Liver (tissue), 8 donors: ENCODE measurements at regions not wholly inside any gene's neighbourhood (a gene's known extent, or its start where the extent isn't known, plus 50 kb on each side); places are given as distances from the start of the nearest gene placed in this dataset.

ENCODE experiments used
- DNase-seq: peaks from one replicate; pipeline ENCODE4 v3.0.0-alpha.2; 2017; ENCODE audit warnings: low spot score
- H3K27ac ChIP-seq, 2 donors: one replicate each; pipeline ENCODE4 v1.7.0; 2013; ENCODE audit warnings: inconsistent platforms in 2 of 2, low read length in 2 of 2, control low read depth in 1 of 2, low read depth in 1 of 2, mild to moderate bottlenecking in 1 of 2
- H3K27me3 ChIP-seq, 4 donors: one replicate each; pipeline versions ENCODE4 v1.6.1 to v1.7.0; 2013; ENCODE audit warnings: low read length in 3 of 4, inconsistent platforms in 1 of 4, mild to moderate bottlenecking in 1 of 4, moderate library complexity in 1 of 4; ENCODE audit not compliant: control insufficient read depth in 4 of 4, insufficient read depth in 4 of 4
- H3K36me3 ChIP-seq, 4 donors: one replicate each; pipeline versions ENCODE4 v1.6.1 to v1.7.0; 2013; ENCODE audit warnings: low read length in 3 of 4, mild to moderate bottlenecking in 3 of 4, low read depth in 1 of 4, moderate library complexity in 1 of 4; ENCODE audit not compliant: control insufficient read depth in 4 of 4, insufficient read depth in 3 of 4
- H3K4me1 ChIP-seq, 4 donors: one replicate each; pipeline versions ENCODE4 v1.6.1 to v1.7.0; 2013; ENCODE audit warnings: low read length in 3 of 4, mild to moderate bottlenecking in 3 of 4, moderate library complexity in 1 of 4; ENCODE audit not compliant: control insufficient read depth in 4 of 4, insufficient read depth in 4 of 4
- H3K4me3 ChIP-seq, 3 donors: one replicate each; pipeline versions ENCODE4 v1.6.1 to v1.7.0; 2013; ENCODE audit warnings: low read length in 3 of 3, control low read depth in 1 of 3, low read depth in 1 of 3, mild to moderate bottlenecking in 1 of 3
- H3K9ac ChIP-seq, 2 donors: one replicate each; pipeline ENCODE4 v1.7.0; 2013; ENCODE audit warnings: low read length in 2 of 2, mild to moderate bottlenecking in 2 of 2, moderate library complexity in 2 of 2, control low read depth in 1 of 2, low read depth in 1 of 2
- H3K9me3 ChIP-seq, 4 donors: one replicate each; pipeline versions ENCODE4 v1.6.1 to v1.7.0; 2013; ENCODE audit warnings: low read length in 3 of 4; ENCODE audit not compliant: control insufficient read depth in 4 of 4
- EGR1 ChIP-seq, 2 donors: IDR thresholded peaks; 2 replicates each; pipeline ENCODE4 v1.6.1; 2016 to 2018; ENCODE audit warnings: antibody characterized with exemption in 2 of 2, low read depth in 2 of 2
- FOXA1 ChIP-seq: IDR thresholded peaks from 2 replicates; pipeline ENCODE4 v1.6.1; 2016; ENCODE audit warnings: antibody characterized with exemption
- FOXA2 ChIP-seq: IDR thresholded peaks from 2 replicates; pipeline ENCODE4 v1.6.1; 2016; ENCODE audit warnings: antibody characterized with exemption
- GABPA ChIP-seq, 2 donors: IDR thresholded peaks in 1 of 2; conservative IDR thresholded peaks in 1 of 2; 2 replicates each; pipeline ENCODE4 v1.6.1; 2016; ENCODE audit warnings: antibody characterized with exemption in 2 of 2, mild to moderate bottlenecking in 1 of 2, moderate library complexity in 1 of 2
- HNF4A ChIP-seq, 2 donors: conservative IDR thresholded peaks; 2 replicates each; pipeline ENCODE4 v1.6.1; 2016; ENCODE audit warnings: antibody characterized with exemption in 2 of 2, mild to moderate bottlenecking in 2 of 2
- HNF4G ChIP-seq: IDR thresholded peaks from 2 replicates; pipeline ENCODE4 v1.6.1; 2016; ENCODE audit warnings: antibody characterized with exemption
- JUND ChIP-seq, 2 donors: IDR thresholded peaks; 2 replicates each; pipeline ENCODE4 v1.6.1; 2016; ENCODE audit warnings: antibody characterized with exemption in 2 of 2
- NR2F2 ChIP-seq: IDR thresholded peaks from 2 replicates; pipeline ENCODE4 v1.6.1; 2016; ENCODE audit warnings: antibody characterized with exemption
- RAD21 ChIP-seq, 2 donors: IDR thresholded peaks; 2 replicates each; pipeline ENCODE4 v1.6.1; 2016; ENCODE audit warnings: antibody characterized with exemption in 2 of 2, mild to moderate bottlenecking in 2 of 2
- REST ChIP-seq: IDR thresholded peaks from 2 replicates; pipeline ENCODE4 v1.6.1; 2016; ENCODE audit warnings: antibody characterized with exemption, mild to moderate bottlenecking
- RXRA ChIP-seq, 2 donors: IDR thresholded peaks; 2 replicates each; pipeline ENCODE4 v1.6.1; 2017 to 2018; ENCODE audit warnings: antibody characterized with exemption in 2 of 2, mild to moderate bottlenecking in 1 of 2
- TAF1 ChIP-seq: conservative IDR thresholded peaks from 2 replicates; pipeline ENCODE4 v1.6.1; 2016; ENCODE audit warnings: antibody characterized with exemption, mild to moderate bottlenecking
- YY1 ChIP-seq: IDR thresholded peaks from 2 replicates; pipeline ENCODE4 v1.6.1; 2016; ENCODE audit warnings: antibody characterized with exemption, mild to moderate bottlenecking
- WGBS: extraction: QIAGEN DNeasy Blood & Tissue Kit; methylation state at CpG from one replicate; pipeline ENCODE4 v1.1.7; 2013; 5-methylcytosine and 5-hydroxymethylcytosine counted together
- TF ChIP-seq, protein P1 (sequence below): IDR thresholded peaks from 2 replicates; pipeline ENCODE4 v1.6.1; 2016; ENCODE audit warnings: antibody characterized with exemption
- TF ChIP-seq, protein P2 (sequence below): fragments of 150-350 bp; IDR thresholded peaks from 2 replicates; pipeline ENCODE4 v1.5.1; 2017; ENCODE audit warnings: improper control_type of control experiment, low read depth, low read length; ENCODE audit not compliant: missing input control
- donor health status: healthy.
- donor health status: healthy.
- donor health status: healthy.
- donor health status: healthy.
- donor health status: healthy.

DNA sequence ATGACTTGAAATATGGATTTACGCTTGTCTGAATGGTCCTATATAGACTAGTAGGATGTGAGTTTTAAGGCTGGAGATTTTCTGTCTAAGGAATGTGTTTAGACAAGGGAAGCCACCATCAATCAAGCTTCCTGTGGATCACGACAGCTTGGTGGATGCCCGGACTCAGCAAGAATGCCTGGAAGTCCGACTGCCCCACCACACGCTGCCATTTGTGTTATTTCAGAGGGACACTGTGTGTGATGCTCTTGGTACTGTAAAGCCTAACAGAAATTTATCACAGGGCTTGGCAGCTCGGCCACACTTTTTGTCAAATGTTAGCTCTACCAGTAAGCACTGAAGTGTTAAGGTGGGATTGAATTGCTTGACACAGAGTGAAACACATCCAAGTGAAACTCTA, 127.1 kb upstream of the CDH7 start (continued):
- no peak for TF ChIP-seq REST
- TF ChIP-seq RAD21 (IDR thresholded peaks at IDR 0.05), result no peak
- no peak for TF ChIP-seq YY1
- no peak for TF ChIP-seq HNF4A (conservative IDR thresholded peaks at IDR 0.05)
- no peak for TF ChIP-seq TAF1
- TF ChIP-seq FOXA2, result no peak
- TF ChIP-seq EGR1 (IDR thresholded peaks at IDR 0.05; ENCODE audit: low read depth in 2 of 2), result no peak
- no peak for TF ChIP-seq JUND (IDR thresholded peaks at IDR 0.05)

DNA sequence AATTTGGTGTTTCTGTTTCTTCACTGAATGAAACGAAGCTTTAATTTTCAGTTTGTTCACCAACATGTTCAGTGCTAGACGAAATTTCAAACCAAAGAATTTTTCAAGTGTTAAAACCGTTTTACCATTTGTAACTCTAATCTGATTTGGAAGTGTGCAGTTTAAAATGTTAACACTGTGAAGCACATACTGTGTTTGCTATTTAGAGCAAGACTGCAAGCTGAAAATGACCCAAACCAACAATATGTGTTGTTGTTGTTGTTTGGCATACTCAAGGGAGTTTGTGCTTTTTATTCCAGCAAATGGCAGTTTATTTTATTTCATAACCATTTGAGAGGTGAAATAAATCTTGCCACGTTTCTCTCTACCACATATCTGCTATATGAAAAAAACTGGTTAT, 128.4 kb upstream of the CDH7 start:
- 39% methylated on average over 4 of the region's 4 CpGs for WGBS
- Histone ChIP-seq H3K27me3 (no peaks in the 10 kb centered on the region), H3K4me3 (no peak overlapping the region), H3K4me1 (no peaks in the 10 kb centered on the region), H3K36me3 (no peaks in the 10 kb centered on the region), H3K9ac (no peak overlapping the region), H3K27ac (no peak overlapping the region), H3K9me3 (no peaks in the 10 kb centered on the region)
- TF ChIP-seq, protein P1, sequence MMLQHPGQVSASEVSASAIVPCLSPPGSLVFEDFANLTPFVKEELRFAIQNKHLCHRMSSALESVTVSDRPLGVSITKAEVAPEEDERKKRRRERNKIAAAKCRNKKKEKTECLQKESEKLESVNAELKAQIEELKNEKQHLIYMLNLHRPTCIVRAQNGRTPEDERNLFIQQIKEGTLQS, result no peak
- TF ChIP-seq TAF1 (no peak), FOXA2 (no peak), GABPA (IDR thresholded peaks at IDR 0.05 in 1 of 2, conservative IDR thresholded peaks at IDR 0.05 in 1 of 2) (no peak), REST (no peak)
- DNase-seq, result no peak

DNA sequence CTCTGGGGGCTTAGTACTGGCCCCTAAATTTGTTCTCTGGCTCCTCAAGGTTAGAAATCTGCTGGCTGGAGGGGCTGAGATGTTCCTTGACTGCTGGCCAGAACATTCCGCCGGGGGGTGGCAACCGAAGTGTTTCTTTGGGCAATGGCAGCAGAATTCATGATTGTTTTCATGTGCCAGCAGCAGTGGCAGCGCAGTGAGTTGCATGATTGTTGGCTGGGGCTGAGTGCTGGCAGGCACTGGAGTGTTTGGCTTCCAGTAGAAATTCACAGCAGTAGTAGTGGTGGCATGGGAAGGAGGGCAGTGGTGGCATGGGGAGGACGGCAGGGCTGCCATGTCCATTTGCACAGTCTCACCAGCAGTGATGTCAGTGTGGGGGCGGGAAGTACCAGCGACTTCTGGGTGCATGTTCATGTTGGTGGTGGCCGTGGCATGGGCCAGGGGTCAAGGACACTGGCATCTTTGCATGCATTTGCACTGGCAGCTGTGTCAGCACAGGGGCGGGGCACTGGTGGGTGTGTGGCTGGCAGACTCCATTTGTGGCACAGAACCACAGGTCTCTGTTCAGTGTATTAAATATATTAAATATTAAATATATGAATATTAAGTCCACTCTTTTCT, 130.6 kb upstream of the CDH7 start:
- Histone ChIP-seq H3K9me3 (no peaks in the 10 kb centered on the region), H3K9ac (no peak overlapping the region), H3K27ac (no peak overlapping the region), H3K27me3 (no peaks in the 10 kb centered on the region), H3K4me1 (no peaks in the 10 kb centered on the region), H3K4me3 (no peak overlapping the region), H3K36me3 (no peaks in the 10 kb centered on the region)
- 78% methylated on average over 9 of the region's 9 CpGs for WGBS
- no peak for DNase-seq
- TF ChIP-seq GABPA (IDR thresholded peaks at IDR 0.05 in 1 of 2, conservative IDR thresholded peaks at IDR 0.05 in 1 of 2), result no peak
- no peak for TF ChIP-seq NR2F2
- TF ChIP-seq, protein P1, result no peak
- TF ChIP-seq FOXA1, result no peak
- no peak for TF ChIP-seq RXRA (IDR thresholded peaks at IDR 0.05)
- no peak for TF ChIP-seq EGR1 (IDR thresholded peaks at IDR 0.05; ENCODE audit: low read depth in 2 of 2)
- no peak for TF ChIP-seq RAD21 (IDR thresholded peaks at IDR 0.05)
- TF ChIP-seq HNF4G, result no peak
- TF ChIP-seq REST, result no peak
- TF ChIP-seq HNF4A (conservative IDR thresholded peaks at IDR 0.05), result no peak
- TF ChIP-seq, protein P2, sequence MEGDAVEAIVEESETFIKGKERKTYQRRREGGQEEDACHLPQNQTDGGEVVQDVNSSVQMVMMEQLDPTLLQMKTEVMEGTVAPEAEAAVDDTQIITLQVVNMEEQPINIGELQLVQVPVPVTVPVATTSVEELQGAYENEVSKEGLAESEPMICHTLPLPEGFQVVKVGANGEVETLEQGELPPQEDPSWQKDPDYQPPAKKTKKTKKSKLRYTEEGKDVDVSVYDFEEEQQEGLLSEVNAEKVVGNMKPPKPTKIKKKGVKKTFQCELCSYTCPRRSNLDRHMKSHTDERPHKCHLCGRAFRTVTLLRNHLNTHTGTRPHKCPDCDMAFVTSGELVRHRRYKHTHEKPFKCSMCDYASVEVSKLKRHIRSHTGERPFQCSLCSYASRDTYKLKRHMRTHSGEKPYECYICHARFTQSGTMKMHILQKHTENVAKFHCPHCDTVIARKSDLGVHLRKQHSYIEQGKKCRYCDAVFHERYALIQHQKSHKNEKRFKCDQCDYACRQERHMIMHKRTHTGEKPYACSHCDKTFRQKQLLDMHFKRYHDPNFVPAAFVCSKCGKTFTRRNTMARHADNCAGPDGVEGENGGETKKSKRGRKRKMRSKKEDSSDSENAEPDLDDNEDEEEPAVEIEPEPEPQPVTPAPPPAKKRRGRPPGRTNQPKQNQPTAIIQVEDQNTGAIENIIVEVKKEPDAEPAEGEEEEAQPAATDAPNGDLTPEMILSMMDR, result no peak
- TF ChIP-seq YY1, result no peak
- no peak for TF ChIP-seq JUND (IDR thresholded peaks at IDR 0.05)
